ENCODE measurements at regions not wholly inside any gene's neighbourhood (a gene's known extent, or its start where the extent isn't known, plus 50 kb on each side); places are given as distances from the start of the nearest gene placed in this dataset.

DNA sequence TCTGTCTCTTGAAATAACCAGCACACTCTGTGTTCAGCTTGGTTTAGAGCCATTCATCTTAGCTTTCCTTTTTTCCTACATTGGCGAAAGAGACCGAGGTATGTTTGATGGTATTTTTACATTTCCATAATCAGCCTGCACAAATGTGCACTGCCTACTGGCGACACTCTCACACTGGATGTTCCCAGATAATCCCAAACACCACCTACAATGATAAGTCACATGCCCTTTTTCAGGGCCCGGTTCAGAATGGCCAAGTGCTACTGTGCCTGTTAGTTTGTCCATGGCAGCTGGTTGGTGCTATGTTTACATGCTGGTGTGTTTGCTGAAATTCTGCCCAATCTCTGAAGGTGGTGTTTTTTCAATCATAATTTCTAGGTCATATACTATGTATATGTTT is 80.8 kb upstream of the NR3C2 start:
- Mint-ChIP-seq H3K27me3 (ENCODE audit: low read depth) (peaks cover 2% of the 10 kb centered on the region), H3K36me3 (ENCODE audit: insufficient read depth) (no peaks in the 10 kb centered on the region), H3K9me3 (peaks cover 8% of the 10 kb centered on the region), H3K4me3 (no peak overlapping the region), H3K4me1 (ENCODE audit: low read depth) (no peaks in the 10 kb centered on the region)
- DNase-seq (no peak), ATAC-seq (no peak)

DNA sequence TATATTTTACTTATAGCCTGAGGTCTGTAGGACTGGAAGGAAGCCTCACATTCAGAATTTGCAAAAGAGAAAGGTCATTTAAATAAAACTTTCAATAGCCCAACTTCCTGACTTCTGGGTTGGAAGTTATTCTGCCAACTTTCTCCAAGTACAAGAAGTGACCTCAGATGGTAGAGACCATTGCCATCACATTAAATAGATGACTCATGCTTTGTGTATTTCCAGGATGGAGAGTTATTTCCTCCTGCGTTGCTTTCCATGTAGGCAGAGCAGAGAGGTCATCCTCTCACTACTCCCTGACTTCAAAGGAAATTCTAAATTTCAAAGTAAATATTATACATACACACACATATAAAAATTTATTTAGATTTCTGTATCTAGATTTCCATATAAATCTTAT is 73.0 kb upstream of the NR3C2 start:
- H3K36me3 Mint-ChIP-seq (ENCODE audit: insufficient read depth), result no peaks in the 10 kb centered on the region
- peaks cover 4% of the 10 kb centered on the region for H3K9me3 Mint-ChIP-seq
- no peaks in the 10 kb centered on the region for H3K27me3 Mint-ChIP-seq (ENCODE audit: low read depth)
- no peak overlapping the region for H3K4me3 Mint-ChIP-seq
- H3K4me1 Mint-ChIP-seq (ENCODE audit: low read depth), result no peaks in the 10 kb centered on the region
- ATAC-seq (no peak), DNase-seq (no peak)

DNA sequence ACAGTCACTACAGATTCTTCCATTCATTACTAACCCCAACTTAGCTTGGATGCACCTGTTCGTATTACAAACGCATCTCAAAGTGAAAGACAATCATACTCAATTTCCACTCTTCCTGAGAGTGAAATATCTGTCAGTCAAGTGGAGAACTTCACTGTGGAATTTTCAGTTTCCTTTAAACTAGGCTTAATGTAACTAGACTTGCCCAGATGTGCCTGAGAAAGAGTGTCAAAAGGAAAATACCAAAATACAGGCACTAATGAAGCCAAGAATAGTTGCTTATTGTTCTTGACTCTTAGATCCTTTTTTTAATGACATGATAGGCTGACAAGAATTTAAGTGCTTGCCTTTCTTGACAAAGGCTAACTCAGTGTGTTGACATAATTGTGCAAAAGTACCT is 72.4 kb upstream of the NR3C2 start:
- H3K9me3 Mint-ChIP-seq, result peaks cover 1% of the 10 kb centered on the region
- no peaks in the 10 kb centered on the region for H3K27me3 Mint-ChIP-seq (ENCODE audit: low read depth)
- no peaks in the 10 kb centered on the region for H3K36me3 Mint-ChIP-seq (ENCODE audit: insufficient read depth)
- ATAC-seq, result no peak
- DNase-seq, result no peak
- no peak overlapping the region for H3K4me3 Mint-ChIP-seq
- H3K4me1 Mint-ChIP-seq (ENCODE audit: low read depth), result no peaks in the 10 kb centered on the region

DNA sequence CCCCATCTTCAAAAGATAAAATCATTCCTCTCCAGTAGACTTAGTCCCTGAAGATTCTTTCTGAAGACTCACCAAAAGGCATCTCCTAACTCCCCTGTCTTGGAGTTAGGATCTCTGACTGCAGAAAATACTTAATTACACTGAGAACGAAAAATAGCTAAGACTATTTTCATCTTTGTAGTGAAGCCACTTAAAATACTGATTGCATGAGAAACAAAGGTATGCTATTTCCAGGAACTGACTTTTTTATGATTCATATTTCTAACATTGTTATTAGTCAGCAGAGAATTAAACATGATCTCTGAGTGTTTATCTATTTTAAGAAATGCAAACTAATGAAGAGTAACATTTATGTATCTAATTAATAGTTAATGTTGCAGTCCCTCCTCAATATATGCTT is 71.8 kb upstream of the NR3C2 start:
- H3K9me3 Mint-ChIP-seq, result no peaks in the 10 kb centered on the region
- no peaks in the 10 kb centered on the region for H3K27me3 Mint-ChIP-seq (ENCODE audit: low read depth)
- H3K4me1 Mint-ChIP-seq (ENCODE audit: low read depth), result no peaks in the 10 kb centered on the region
- no peak overlapping the region for H3K4me3 Mint-ChIP-seq
- DNase-seq (no peak), ATAC-seq (no peak)
- H3K36me3 Mint-ChIP-seq (ENCODE audit: insufficient read depth), result no peaks in the 10 kb centered on the region

DNA sequence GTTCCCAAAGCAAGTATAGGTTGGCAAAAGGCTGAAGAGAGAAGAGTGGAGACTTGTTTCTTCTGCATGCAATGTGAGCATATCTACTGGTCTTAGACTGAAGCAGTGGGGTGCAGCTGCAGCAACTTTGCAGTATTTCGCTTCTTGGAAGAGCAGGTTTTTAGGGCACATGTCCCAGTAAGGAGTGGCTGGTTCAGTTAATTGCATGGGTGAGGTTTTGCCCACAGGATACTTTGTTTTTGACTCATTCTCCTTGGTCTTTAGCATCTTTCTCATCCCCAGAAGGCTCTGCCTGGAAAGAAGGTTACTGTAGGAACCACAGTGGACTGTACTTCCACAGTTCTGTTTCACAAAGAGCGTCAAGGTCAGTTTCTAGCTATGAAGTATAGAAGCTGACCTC is 68.0 kb upstream of the NR3C2 start:
- Mint-ChIP-seq H3K9me3 (no peaks in the 10 kb centered on the region), H3K4me3 (no peak overlapping the region), H3K36me3 (ENCODE audit: insufficient read depth) (no peaks in the 10 kb centered on the region), H3K27me3 (ENCODE audit: low read depth) (no peaks in the 10 kb centered on the region), H3K4me1 (ENCODE audit: low read depth) (no peaks in the 10 kb centered on the region)
- no peak for ATAC-seq
- no peak for DNase-seq

DNA sequence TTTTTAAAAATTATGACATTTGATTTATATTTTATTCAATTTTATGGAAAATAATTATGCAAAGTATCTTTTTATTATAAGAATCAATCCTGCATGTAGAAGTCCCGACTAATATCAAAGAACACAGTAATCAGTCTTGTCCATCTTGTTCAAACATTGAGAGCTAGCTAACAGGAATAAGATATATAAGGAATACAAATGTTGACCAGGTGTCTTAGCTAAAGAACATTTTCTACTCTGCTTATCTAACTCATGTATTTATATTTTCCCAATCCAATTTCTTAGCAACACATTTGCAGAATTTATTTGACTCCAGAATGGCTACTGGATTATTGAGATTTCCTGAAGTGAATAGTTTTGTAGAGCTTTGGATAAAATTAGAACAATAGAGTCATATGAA is 61.5 kb upstream of the NR3C2 start:
- DNase-seq (no peak), ATAC-seq (no peak)
- H3K36me3 Mint-ChIP-seq (ENCODE audit: insufficient read depth), result no peaks in the 10 kb centered on the region
- no peaks in the 10 kb centered on the region for H3K27me3 Mint-ChIP-seq (ENCODE audit: low read depth)
- H3K4me3 Mint-ChIP-seq, result no peak overlapping the region
- H3K9me3 Mint-ChIP-seq, result no peaks in the 10 kb centered on the region
- H3K4me1 Mint-ChIP-seq (ENCODE audit: low read depth), result no peaks in the 10 kb centered on the region

DNA sequence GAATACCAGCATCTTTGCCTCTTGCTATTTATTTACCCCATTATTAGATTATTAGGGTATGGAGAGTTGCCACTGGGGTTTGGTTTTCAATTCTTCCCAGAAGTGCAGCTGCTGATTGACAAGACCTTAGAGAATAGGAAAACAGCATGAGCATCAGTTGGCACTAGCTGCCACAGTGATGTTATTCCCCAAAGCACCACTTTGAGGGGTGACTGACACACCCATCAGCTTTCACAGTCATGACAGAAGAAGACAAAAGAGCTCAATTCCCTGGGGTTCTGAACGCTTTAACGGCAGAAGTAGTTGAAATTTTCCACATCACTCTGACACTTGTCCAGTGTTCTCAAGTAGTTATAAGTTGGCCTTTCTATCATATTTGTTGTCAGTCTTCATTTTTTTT is 55.0 kb upstream of the NR3C2 start:
- DNase-seq (no peak), ATAC-seq (no peak)
- H3K9me3 Mint-ChIP-seq, result no peaks in the 10 kb centered on the region
- H3K27me3 Mint-ChIP-seq (ENCODE audit: low read depth), result no peaks in the 10 kb centered on the region
- H3K4me1 Mint-ChIP-seq (ENCODE audit: low read depth), result no peaks in the 10 kb centered on the region
- H3K4me3 Mint-ChIP-seq, result no peak overlapping the region
- H3K36me3 Mint-ChIP-seq (ENCODE audit: insufficient read depth), result no peaks in the 10 kb centered on the region

DNA sequence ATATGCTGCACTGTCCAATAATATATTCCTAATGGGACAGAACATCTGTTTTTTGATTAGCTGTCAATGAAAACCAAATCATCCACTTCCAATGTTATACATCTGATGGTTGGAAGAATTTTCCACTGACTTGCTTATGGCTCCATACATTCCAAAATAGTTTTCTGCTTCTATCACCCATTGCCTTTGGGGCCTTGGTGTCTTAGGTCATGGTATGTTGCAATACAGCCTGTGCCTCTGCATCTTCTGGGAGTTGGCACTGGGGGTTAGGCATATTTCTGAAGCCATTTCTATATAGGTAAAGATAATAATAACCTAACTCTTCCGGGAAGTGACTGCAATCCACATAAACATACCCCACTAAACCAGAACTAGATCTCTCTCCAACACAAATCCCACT is 53.2 kb upstream of the NR3C2 start:
- no peaks in the 10 kb centered on the region for H3K27me3 Mint-ChIP-seq (ENCODE audit: low read depth)
- no peak for ATAC-seq
- no peaks in the 10 kb centered on the region for H3K4me1 Mint-ChIP-seq (ENCODE audit: low read depth)
- no peaks in the 10 kb centered on the region for H3K36me3 Mint-ChIP-seq (ENCODE audit: insufficient read depth)
- no peak for DNase-seq
- no peaks in the 10 kb centered on the region for H3K9me3 Mint-ChIP-seq
- H3K4me3 Mint-ChIP-seq, result no peak overlapping the region
